ENCODE measurements at regions not wholly inside any gene's neighbourhood (a gene's known extent, or its start where the extent isn't known, plus 50 kb on each side); places are given as distances from the start of the nearest gene placed in this dataset.

GRCh38 chr7:149606826-149607225 is 109.2 kb upstream of the ZNF746 start:
- ChIA-PET CTCF (no interaction called here), POLR2A (no interaction called here)
- intact Hi-C loops (cut with micrococcal nuclease), result no loop called here
- H3K4me2 ChIP-seq (ENCODE audit: insufficient read depth, low read length), result no peak overlapping the region
- dilution Hi-C loops (cut with MboI; ENCODE audit: extremely low pct_ligation_motif_present, low sequenced_read_pairs), result no loop called here
- H2AFZ ChIP-seq (ENCODE audit: low read depth, low read length), result no peak overlapping the region
- no peaks in the 10 kb centered on the region for H3K79me2 ChIP-seq (ENCODE audit: control insufficient read depth, insufficient read depth, low read length)
- no peak overlapping the region for H3K27ac ChIP-seq (ENCODE audit: insufficient read depth, low read depth, low read length)
- DNase-seq (ENCODE audit: low read depth, low spot score) (no peak), FAIRE-seq (no peak)
- H3K9ac ChIP-seq (replicated peaks; ENCODE audit: extremely low read depth, insufficient read depth, low read length), result no peak overlapping the region
- no peaks in the 10 kb centered on the region for H3K4me1 ChIP-seq (ENCODE audit: control insufficient read depth, extremely low read depth, insufficient read depth, low read length)
- TF ChIP-seq POLR2A (IDR thresholded peaks at IDR 0.05; ENCODE audit: low read depth, low read length) (no peak), MAX (IDR thresholded peaks at IDR 0.05; ENCODE audit: insufficient read depth, insufficient read length) (no peak), MYC (IDR thresholded peaks at IDR 0.05; ENCODE audit: low read depth, low read length) (no peak), GATA2 (IDR thresholded peaks at IDR 0.05; ENCODE audit: insufficient read depth, insufficient read length, low read depth, low read length) (no peak), FOS (IDR thresholded peaks at IDR 0.05; ENCODE audit: borderline replicate concordance, insufficient read depth, low read length) (no peak), EZH2 (IDR thresholded peaks at IDR 0.05; ENCODE audit: borderline replicate concordance, low read depth, low read length, severe bottlenecking) (no peak), CTCF (IDR thresholded peaks at IDR 0.05; ENCODE audit: extremely low read depth in 1 of 2, insufficient read depth in 1 of 2, low read depth in 1 of 2, low read length in 2 of 2) (no peak), POLR2AphosphoS5 (IDR thresholded peaks at IDR 0.05; ENCODE audit: insufficient read depth, low read depth, low read length) (no peak), JUN (IDR thresholded peaks at IDR 0.05; ENCODE audit: borderline replicate concordance, insufficient read depth, insufficient read length, low read depth) (no peak)
- H3K9me1 ChIP-seq (replicated peaks; ENCODE audit: control insufficient read depth, extremely low read depth, insufficient read depth, low read length), result peaks cover 4% of the 10 kb centered on the region
- H3K36me3 ChIP-seq (ENCODE audit: control insufficient read depth in 2 of 2, extremely low read depth in 1 of 2, insufficient read depth in 2 of 2, low read length in 2 of 2), result peaks cover 10 to 13% of the 10 kb centered on the region in 2 experiments
- no peaks in the 10 kb centered on the region for H3K27me3 ChIP-seq (ENCODE audit: control insufficient read depth in 2 of 2, insufficient read depth in 2 of 2, low read length in 2 of 2)
- H3K4me3 ChIP-seq (replicated peaks in 1 of 3; ENCODE audit: insufficient read depth in 1 of 3, low read depth in 1 of 3, low read length in 3 of 3), result no peak overlapping the region
- H3K9me3 ChIP-seq (replicated peaks; ENCODE audit: control insufficient read depth, insufficient read depth, low read length), result no peaks in the 10 kb centered on the region
- BruUV-seq (replicated peaks), result no TSS peak
- no peaks in the 10 kb centered on the region for H4K20me1 ChIP-seq (replicated peaks; ENCODE audit: control insufficient read depth, extremely low read depth, insufficient read depth, low read length)
